GM12875 (cell line): ENCODE measurements at regions not wholly inside any gene's neighbourhood (a gene's known extent, or its start where the extent isn't known, plus 50 kb on each side); places are given as distances from the start of the nearest gene placed in this dataset.

Source experiments
- H3K4me3 ChIP-seq: one replicate; pipeline ENCODE4 v1.5.1; 2011; ENCODE audit warnings: low read depth, low read length, control low read depth
- TF ChIP-seq, protein P1 (sequence below): IDR thresholded peaks from 2 replicates; pipeline ENCODE4 v1.5.1; 2011; ENCODE audit warnings: low read depth, mild to moderate bottlenecking, control low read depth, inconsistent platforms, low read length, moderate library complexity, borderline replicate concordance; ENCODE audit not compliant: insufficient read depth

DNA sequence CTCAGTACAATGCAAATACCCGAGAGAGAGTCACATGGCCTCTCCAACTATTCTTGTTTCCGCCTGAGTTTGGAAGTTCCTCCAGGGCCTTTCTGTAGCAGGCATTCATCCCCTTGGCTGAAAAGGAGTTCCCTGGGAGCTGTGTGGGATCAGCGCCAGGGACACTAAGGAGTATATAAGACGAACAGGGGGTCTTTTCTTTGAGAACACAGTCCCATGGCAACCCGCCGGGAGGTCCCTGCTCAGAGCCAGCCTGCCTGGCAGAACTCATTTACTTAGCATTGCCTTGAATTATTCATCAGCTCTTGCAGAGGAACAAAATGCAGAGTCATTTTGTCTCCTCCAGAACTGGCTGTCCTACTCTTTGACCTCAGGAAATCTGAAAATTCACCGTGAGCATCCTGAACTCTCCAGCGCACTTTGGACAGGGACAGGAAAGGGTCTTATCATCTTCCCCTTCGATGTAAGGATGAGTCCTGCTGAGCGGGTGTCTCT lies 120.4 kb upstream of the OSMR start:
- H3K4me3 ChIP-seq: no peak overlapping the region
- TF ChIP-seq, protein P1, sequence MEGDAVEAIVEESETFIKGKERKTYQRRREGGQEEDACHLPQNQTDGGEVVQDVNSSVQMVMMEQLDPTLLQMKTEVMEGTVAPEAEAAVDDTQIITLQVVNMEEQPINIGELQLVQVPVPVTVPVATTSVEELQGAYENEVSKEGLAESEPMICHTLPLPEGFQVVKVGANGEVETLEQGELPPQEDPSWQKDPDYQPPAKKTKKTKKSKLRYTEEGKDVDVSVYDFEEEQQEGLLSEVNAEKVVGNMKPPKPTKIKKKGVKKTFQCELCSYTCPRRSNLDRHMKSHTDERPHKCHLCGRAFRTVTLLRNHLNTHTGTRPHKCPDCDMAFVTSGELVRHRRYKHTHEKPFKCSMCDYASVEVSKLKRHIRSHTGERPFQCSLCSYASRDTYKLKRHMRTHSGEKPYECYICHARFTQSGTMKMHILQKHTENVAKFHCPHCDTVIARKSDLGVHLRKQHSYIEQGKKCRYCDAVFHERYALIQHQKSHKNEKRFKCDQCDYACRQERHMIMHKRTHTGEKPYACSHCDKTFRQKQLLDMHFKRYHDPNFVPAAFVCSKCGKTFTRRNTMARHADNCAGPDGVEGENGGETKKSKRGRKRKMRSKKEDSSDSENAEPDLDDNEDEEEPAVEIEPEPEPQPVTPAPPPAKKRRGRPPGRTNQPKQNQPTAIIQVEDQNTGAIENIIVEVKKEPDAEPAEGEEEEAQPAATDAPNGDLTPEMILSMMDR: no peak

DNA sequence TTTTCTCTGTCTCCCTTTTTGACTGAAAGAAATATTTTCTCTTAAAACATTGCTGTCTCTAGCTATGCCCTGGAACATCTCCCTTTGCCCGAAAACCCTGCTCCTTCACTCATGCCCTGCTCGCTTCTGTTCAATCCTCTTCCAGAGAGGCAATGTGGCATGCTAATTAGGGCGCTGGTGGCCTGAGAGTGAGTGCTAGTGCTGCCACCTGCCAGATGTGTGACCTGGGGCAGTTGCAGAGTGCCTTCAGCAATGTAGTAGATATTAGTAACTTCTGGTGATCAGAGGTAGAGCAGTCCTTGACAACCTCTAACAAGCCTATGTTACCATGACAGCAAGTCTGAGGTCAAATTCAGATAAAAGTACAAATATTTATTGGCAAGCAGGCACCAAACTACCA lies 119.5 kb upstream of the OSMR start:
- TF ChIP-seq, protein P1: no peak
- H3K4me3 ChIP-seq: no peak overlapping the region

DNA sequence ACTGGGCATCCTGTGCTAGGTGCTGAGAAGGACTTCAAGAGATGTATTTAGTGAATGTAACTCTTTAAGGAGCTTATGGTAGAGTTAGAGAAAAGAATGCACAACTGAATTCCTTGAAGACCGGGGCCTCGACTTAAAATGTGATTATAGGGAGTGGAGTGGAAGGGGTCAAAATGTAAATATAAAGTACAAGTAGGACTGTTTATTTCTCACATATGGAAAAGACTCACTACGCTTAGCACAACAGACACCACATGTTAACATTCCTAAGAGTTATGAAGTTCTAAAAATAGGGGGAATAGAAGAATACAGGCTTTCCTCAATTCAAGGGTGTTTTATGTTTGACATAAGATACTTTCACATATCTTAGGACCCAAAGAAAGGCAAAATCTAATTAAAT lies 117.8 kb upstream of the OSMR start:
- TF ChIP-seq, protein P1: no peak

DNA sequence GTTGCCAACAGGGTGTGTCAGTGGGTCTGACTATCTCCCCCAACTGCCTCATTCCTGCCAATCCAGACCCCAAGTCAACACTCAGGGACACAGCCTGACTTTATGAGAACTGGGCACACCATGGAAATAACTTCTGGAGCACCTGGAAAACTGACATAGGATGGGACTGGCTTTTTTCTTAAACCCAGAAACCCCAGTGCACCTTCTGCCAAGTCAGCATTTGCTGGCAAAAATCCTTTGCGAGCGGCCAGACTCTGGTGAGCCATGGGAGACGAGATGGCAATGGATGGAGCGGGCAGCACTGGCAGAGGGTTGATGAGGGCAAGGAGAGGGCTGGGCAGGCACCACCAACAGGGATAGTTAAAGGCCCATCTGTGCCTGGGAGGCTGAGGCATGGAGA lies 114.4 kb upstream of the OSMR start:
- H3K4me3 ChIP-seq: no peak overlapping the region
- TF ChIP-seq, protein P1: no peak

More for the DNA sequence above, 117.8 kb upstream of the OSMR start:
- H3K4me3 ChIP-seq: no peak overlapping the region

DNA sequence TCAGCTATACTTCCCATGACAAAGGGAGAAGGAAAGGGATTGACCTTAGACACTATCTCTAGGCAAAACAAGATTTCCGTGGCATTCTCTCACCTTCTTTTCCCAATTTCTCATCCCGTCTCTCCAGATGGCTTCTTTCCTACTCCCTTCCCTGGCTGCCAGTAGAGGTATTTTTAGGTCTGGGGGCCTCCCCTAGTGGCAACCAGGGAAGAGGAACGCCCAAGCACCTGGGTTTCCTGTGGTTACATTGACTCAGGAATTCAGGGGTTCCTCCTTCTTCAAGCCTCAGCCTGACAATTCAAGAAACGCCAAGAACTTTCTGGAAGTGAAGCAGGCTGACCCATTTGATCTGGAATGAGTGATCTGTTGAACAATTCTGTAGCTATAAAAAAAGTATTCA lies 111.5 kb upstream of the OSMR start:
- TF ChIP-seq, protein P1: no peak
- no peak overlapping the region for H3K4me3 ChIP-seq

DNA sequence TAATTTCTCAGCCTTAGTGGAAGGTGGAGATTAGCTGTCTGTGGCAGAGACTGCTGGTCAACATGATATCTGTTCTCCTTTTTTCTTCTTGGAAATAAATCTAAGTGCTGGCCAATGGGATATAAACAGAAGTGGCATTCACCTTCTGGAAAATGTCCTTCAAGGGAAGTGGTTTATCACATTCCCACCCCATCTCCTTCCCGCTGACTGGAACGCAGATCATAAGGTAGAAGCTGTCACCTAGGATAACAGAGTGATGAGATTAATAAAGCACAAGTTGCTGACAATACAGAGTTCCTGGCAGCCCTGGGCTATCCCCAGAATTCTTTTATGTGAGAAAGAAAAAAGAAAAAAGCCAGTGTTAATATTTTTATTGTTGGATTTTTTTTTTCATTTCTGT lies 109.7 kb upstream of the OSMR start:
- TF ChIP-seq, protein P1: no peak
- H3K4me3 ChIP-seq: no peak overlapping the region

DNA sequence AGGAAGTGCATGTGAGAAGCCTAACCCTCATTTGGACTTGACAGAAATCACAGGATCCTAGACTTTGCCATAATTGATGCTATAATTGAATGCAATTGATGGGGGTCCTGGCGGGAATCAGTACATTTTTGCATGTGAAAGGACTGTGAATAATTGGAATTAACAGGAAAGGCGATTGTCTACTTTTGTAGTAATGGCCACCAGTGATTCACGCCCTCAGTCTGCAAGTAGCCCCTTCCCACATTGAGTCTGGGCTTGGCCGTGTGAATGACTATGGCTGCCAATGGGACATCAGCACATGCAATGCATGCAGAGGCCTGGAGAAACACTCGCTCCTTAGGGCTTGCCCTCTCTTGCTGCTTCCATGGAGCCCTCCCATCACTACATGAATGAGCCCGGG lies 107.8 kb upstream of the OSMR start:
- TF ChIP-seq, protein P1: no peak
- no peak overlapping the region for H3K4me3 ChIP-seq
